ENCODE measurements at regions not wholly inside any gene's neighbourhood (a gene's known extent, or its start where the extent isn't known, plus 50 kb on each side); places are given as distances from the start of the nearest gene placed in this dataset.

DNA sequence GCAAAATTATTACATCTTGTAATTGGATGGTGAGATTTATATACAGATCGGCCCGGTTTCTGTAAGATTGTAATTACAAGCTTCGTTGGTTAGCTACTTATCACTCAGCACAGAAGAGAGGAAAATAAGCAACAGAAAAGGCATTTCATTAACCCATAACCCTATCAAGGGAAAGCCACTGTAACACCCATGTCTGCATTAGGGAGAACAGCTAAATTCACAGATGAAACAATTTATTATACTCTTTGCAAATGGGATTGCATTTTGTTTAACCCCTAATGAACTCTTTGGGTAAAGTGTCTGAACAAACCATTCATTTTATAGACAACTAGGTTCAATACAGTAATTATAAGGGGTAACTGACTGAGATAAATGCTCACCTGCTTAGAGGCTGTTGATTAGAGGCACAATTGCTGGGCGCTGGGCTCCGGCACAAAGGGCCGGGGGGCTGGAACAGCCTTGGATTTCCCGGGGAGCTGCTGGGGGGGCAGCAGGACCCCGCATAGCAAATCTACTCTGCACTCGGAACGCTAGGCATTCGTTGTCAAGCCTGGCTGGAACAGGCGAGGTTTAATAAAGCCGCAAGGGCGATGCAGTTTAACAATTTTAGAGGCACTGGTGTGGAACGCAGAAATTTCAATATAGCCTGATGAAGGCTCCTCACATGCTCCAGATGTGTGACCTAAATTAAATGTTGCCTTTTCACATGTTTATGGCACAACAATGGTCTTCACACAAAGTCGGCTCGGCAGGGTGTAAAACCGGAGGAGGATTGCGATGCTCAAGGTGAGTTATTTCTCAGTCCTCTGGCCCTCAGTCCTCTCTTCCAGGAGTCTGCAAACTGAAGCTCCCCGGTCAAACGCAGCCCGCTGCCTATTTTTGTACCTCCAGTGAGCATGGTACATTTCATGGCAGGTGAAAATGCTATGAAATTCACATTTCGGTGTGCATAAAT lies 134.0 kb upstream of the IRX6 start:
- H3K4me1 ChIP-seq (replicated peaks; ENCODE audit: insufficient read depth), result no peaks in the 10 kb centered on the region
- H3K9me3 ChIP-seq (ENCODE audit: insufficient read depth, low read depth), result no peaks in the 10 kb centered on the region
- H3K4me3 ChIP-seq, result no peak overlapping the region
- no peaks in the 10 kb centered on the region for H3K79me2 ChIP-seq (ENCODE audit: low read depth)
- H3K27me3 ChIP-seq (ENCODE audit: insufficient read depth, low read depth), result peaks cover 52% of the 10 kb centered on the region
- no TSS peak for BruUV-seq (replicated peaks)
- POLR2A ChIA-PET (ENCODE audit: unreplicated experiment), result no interaction called here
- no peaks in the 10 kb centered on the region for H3K9me2 ChIP-seq (ENCODE audit: insufficient read depth)
- intact Hi-C loops (cut with micrococcal nuclease; ENCODE audit: unreplicated experiment), result no loop called here
- no peak overlapping the region for H3K27ac ChIP-seq
- no peaks in the 10 kb centered on the region for H3K36me3 ChIP-seq (ENCODE audit: low read depth)
- DNase-seq, result no peak
- no peak overlapping the region for H2AFZ ChIP-seq
- no peak overlapping the region for H3K4me2 ChIP-seq
- CTCF ChIA-PET, result no interaction called here
- no peaks in the 10 kb centered on the region for H4K20me1 ChIP-seq (ENCODE audit: insufficient read depth)
- no peak for TF ChIP-seq EZH2 (IDR thresholded peaks at IDR 0.05; ENCODE audit: low read depth)
- TF ChIP-seq, protein P1, sequence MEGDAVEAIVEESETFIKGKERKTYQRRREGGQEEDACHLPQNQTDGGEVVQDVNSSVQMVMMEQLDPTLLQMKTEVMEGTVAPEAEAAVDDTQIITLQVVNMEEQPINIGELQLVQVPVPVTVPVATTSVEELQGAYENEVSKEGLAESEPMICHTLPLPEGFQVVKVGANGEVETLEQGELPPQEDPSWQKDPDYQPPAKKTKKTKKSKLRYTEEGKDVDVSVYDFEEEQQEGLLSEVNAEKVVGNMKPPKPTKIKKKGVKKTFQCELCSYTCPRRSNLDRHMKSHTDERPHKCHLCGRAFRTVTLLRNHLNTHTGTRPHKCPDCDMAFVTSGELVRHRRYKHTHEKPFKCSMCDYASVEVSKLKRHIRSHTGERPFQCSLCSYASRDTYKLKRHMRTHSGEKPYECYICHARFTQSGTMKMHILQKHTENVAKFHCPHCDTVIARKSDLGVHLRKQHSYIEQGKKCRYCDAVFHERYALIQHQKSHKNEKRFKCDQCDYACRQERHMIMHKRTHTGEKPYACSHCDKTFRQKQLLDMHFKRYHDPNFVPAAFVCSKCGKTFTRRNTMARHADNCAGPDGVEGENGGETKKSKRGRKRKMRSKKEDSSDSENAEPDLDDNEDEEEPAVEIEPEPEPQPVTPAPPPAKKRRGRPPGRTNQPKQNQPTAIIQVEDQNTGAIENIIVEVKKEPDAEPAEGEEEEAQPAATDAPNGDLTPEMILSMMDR (conservative IDR thresholded peaks at IDR 0.05), result no peak
- H3F3A ChIP-seq (ENCODE audit: insufficient read depth, low read depth), result no peaks in the 10 kb centered on the region

DNA sequence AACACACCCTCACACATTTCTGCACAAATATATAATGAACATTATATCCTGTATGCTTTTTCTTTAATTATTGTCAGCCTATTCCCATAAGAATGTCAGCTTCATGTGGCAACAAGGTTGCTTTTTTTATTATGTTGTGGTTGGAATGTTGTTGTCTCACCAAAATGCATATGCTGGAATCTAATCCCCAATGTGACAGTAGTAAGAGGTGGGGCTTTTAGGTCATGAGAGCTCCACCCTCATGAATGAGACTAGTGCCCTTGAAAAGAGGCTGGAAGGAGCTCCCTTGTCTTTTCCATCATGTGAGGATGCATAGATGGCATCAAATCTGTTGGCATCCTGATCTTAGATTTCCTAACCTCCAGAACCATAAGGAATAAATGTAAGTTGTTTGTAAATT lies 131.3 kb upstream of the IRX6 start:
- H3K36me3 ChIP-seq (ENCODE audit: low read depth), result no peaks in the 10 kb centered on the region
- no peaks in the 10 kb centered on the region for H4K20me1 ChIP-seq (ENCODE audit: insufficient read depth)
- no peaks in the 10 kb centered on the region for H3K4me1 ChIP-seq (replicated peaks; ENCODE audit: insufficient read depth)
- H3K9me3 ChIP-seq (ENCODE audit: insufficient read depth, low read depth), result no peaks in the 10 kb centered on the region
- TF ChIP-seq, protein P1 (conservative IDR thresholded peaks at IDR 0.05), result no peak
- TF ChIP-seq EZH2 (IDR thresholded peaks at IDR 0.05; ENCODE audit: low read depth), result no peak
- no peaks in the 10 kb centered on the region for H3K9me2 ChIP-seq (ENCODE audit: insufficient read depth)
- CTCF ChIA-PET, result no interaction called here
- H3K4me3 ChIP-seq, result no peak overlapping the region
- H3F3A ChIP-seq (ENCODE audit: insufficient read depth, low read depth), result no peaks in the 10 kb centered on the region
- H3K27ac ChIP-seq, result no peak overlapping the region
- intact Hi-C loops (cut with micrococcal nuclease; ENCODE audit: unreplicated experiment), result no loop called here
- no TSS peak for BruUV-seq (replicated peaks)
- H3K27me3 ChIP-seq (ENCODE audit: insufficient read depth, low read depth), result peaks cover 32% of the 10 kb centered on the region
- no peak for DNase-seq
- no peak overlapping the region for H3K4me2 ChIP-seq
- H3K79me2 ChIP-seq (ENCODE audit: low read depth), result no peaks in the 10 kb centered on the region
- H2AFZ ChIP-seq, result no peak overlapping the region
- POLR2A ChIA-PET (ENCODE audit: unreplicated experiment), result no interaction called here

DNA sequence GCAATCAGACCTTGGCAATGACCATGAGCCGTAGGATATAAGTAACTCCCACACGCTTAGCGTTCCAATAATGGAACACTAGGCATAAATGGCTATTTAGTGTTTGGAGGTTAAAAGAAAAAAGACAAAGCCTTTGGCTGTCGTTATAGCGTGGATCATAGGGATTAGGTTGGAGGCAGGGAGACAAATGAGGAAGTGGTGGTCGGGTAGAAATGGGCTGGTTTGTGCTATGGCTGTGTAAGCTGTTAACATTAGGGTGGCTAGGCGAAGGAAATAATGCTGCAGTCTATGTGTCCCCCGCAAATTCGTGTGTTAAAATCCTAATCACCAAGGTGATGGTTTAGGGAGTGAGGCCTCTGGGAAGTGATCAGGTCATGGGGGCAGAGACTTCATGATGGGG lies 120.4 kb upstream of the IRX6 start:
- POLR2A ChIA-PET (ENCODE audit: unreplicated experiment), result no interaction called here
- H3K9me3 ChIP-seq (ENCODE audit: insufficient read depth, low read depth), result no peaks in the 10 kb centered on the region
- H3K79me2 ChIP-seq (ENCODE audit: low read depth), result no peaks in the 10 kb centered on the region
- TF ChIP-seq, protein P1 (conservative IDR thresholded peaks at IDR 0.05), result no peak
- no peak for TF ChIP-seq EZH2 (IDR thresholded peaks at IDR 0.05; ENCODE audit: low read depth)
- CTCF ChIA-PET, result no interaction called here
- H3K36me3 ChIP-seq (ENCODE audit: low read depth), result no peaks in the 10 kb centered on the region
- H3F3A ChIP-seq (ENCODE audit: insufficient read depth, low read depth), result no peaks in the 10 kb centered on the region
- no peak overlapping the region for H3K4me2 ChIP-seq
- H2AFZ ChIP-seq, result no peak overlapping the region
- H4K20me1 ChIP-seq (ENCODE audit: insufficient read depth), result no peaks in the 10 kb centered on the region
- intact Hi-C loops (cut with micrococcal nuclease; ENCODE audit: unreplicated experiment), result no loop called here
- no peaks in the 10 kb centered on the region for H3K9me2 ChIP-seq (ENCODE audit: insufficient read depth)
- no TSS peak for BruUV-seq (replicated peaks)
- no peak overlapping the region for H3K4me3 ChIP-seq
- no peak overlapping the region for H3K27ac ChIP-seq
- H3K27me3 ChIP-seq (ENCODE audit: insufficient read depth, low read depth), result no peaks in the 10 kb centered on the region; the same call in 1 of the 2 replicates
- H3K4me1 ChIP-seq (replicated peaks; ENCODE audit: insufficient read depth), result no peaks in the 10 kb centered on the region
- DNase-seq, result no peak
